Activated CD4-positive, alpha-beta T cell treated with anti-CD3 and anti-CD28 coated beads for 48 hours (primary cell): ENCODE measurements at regions not wholly inside any gene's neighbourhood (a gene's known extent, or its start where the extent isn't known, plus 50 kb on each side); places are given as distances from the start of the nearest gene placed in this dataset.

ENCODE experiments used
- DNase-seq: peaks from one replicate; pipeline ENCODE4 v3.0.0-alpha.2; 2020

GRCh38 chr14:41403360-41403759 is 203.3 kb upstream of the LRFN5 start:
- no peak for DNase-seq

DNA sequence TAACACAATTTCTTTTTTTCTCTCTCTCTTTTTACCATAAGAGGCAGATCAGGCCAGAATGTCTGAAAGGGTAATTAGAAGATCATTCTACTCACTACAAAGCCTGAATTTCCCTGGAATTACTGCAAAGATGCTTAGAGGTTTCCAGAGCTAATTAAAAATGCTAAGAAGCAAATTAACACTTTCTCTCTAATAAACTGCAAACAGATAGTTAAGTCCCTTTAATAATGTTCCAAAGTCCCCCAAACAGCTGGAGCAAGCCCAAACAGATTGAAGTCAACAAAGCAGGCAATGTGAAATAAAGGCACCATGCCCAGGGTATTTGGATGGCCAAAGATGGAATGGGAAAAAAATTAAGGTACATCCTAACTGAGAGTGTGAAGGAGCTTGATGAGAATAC is 208.8 kb upstream of the LRFN5 start:
- no peak for DNase-seq

DNA sequence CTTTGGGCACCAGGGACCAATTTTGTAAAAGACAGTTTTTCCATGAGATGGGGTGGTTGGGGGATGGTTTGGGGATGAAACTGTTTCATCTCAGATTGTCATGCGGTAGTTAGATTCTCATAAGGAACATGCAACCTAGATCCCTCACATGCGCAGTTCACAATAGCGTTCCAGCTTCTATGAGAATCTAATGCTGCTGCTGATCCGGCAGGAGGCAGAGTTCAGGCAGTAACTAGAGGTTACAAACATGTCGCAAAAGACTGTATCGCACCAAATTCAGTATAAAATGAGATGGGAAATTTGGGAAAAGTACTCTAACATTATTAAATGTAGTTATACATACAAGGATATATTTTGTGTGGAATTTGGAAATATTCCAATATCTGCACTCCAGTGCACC is 213.2 kb upstream of the LRFN5 start:
- DNase-seq, result no peak

DNA sequence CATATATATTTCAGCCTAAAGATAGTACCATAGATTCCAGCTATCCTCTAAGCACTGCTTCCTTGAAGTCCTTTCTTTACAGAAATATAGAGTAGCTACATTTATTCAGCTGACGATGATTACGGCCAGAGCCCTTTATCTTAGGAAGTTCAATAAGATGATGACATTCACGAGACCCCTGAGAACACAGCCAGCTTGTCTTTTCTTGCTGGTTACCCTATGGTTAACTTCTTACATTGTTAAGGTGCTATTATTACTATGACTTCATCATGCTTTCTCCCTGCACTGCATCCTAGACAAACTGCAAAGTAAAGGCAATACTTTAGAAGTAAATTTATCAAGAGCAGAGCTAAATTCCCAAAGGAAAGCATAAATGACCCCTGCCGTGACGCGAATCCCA is 214.4 kb upstream of the LRFN5 start:
- DNase-seq, result no peak

GRCh38 chr14:41389355-41389754 is 217.3 kb upstream of the LRFN5 start:
- no peak for DNase-seq

DNA sequence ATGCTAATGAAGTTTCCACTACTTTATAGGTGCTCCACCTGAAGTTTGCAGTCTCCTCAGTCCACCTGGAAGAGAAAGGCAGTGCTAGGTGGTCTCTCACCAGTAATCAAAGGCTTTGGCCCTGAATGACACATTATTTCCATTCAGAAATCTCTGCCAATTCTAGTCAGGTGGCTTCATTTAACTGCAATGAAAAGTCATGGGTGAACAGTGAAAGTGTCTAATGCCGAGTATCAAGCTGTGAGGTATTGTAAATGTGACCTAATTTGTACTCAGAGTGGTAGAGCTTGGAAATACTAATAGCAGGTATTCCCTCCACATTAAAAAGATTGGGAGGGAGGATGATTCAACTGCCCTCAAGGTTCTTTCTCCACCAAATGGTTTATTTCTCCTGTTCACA is 220.9 kb upstream of the LRFN5 start:
- DNase-seq, result no peak

DNA sequence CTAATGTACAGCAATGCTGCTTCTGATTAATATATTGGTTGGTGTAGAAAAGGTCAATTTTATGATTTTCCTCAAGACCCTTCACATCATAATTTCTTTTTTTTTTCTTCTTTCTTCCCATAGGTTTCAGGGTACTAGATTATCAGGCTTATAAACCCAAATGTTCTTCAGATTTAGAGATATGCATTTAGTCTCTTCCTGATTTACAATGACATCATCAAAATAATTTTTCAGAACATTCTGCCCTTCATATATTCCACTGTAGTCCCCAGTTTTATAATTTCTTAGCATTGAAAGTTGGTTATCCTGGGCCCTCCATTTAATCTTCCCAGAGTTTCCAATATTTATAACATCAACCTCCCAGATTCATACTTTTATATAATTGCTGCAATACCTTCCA is 226.7 kb upstream of the LRFN5 start:
- no peak for DNase-seq

- no peak for DNase-seq
These were observed 228.2 kb upstream of the LRFN5 start for GRCh38 chr14:41378526-41378925.

DNA sequence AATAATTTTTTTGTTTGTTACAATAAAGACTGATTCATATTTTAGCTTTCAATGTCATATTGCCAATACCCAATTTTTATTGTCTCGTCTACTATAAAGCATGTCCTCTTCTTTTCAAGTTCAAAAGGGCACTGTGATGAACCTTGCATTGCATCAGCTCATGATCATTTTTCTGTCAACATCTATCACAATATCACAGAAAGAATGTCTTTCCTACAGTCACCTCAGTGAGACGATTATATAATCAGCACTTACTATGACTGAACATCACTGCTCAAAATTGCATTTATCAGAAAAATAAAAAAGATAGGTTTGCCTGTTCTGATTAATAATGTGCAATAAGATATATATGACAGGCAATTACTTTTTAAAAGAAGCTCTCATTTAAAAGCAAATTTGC is 228.7 kb upstream of the LRFN5 start:
- no peak for DNase-seq

- DNase-seq, result no peak
These were observed 232.6 kb upstream of the LRFN5 start for GRCh38 chr14:41374092-41374491.

- no peak for DNase-seq
These were observed 244.5 kb upstream of the LRFN5 start for GRCh38 chr14:41362139-41362538.

DNA sequence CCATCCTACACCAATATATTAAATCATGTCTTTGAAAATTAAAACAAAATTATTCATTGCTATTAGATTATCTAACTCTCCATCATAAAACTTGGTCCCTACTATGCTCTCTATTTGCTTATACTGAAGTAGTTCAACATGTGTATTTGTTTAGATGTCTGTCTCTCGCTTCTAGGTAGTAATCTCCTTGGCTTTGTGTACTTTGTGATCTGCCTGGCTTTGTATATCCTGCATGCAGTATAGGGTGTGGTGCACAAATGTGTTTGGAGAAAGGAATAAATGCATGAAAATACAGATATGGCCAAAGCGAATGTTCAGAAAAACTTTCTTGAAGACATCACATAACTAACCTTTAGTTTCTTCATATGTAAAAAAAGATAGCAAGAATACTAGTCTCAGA is 246.6 kb upstream of the LRFN5 start:
- no peak for DNase-seq

DNA sequence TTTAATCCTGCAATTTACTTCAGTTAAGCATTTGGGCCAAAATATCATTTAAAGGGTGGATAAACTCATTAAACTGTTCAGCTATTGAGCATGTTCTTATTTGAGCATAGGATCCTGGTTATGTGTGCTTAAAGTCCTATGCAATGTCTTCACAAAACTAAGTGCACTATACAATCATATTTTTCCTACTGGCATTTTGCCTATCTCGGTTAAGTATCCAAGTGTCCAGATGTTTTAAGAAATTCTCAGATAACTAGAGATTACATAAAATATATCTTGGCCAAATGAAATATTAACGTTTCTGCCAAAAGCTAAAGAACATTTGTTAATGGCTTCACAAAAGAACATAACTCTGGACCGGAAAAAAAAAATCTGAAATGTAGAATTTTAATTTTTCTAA is 250.8 kb upstream of the LRFN5 start:
- no peak for DNase-seq

DNA sequence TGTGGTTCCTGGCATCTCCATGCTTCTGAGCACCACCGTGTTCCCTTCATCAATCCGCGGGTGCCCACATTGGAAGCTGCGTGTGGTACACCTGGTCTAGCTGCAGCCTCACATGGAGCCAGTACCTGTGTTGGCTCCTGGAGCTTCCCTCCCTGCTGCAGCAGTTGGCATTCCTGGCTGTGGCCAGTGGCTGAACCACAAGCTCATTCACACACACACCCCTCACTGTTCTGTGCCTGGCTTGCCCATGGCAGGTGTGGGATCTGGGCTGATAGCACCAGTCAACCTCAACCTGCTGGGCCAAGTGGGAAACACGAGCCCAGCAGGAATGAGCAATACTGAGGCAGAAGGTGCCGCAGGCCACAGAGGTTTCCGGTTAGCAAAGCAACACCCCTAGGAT is 256.2 kb upstream of the LRFN5 start:
- DNase-seq, result no peak

- no peak for DNase-seq
These were observed 257.3 kb upstream of the LRFN5 start for GRCh38 chr14:41349289-41349910.

- no peak for DNase-seq
These were observed 262.8 kb upstream of the LRFN5 start for GRCh38 chr14:41343857-41344256.

- DNase-seq, result no peak
These were observed 293.5 kb upstream of the LRFN5 start for GRCh38 chr14:41313196-41313595.

GRCh38 chr14:41303506-41303905 is 303.2 kb upstream of the LRFN5 start:
- no peak for DNase-seq

DNA sequence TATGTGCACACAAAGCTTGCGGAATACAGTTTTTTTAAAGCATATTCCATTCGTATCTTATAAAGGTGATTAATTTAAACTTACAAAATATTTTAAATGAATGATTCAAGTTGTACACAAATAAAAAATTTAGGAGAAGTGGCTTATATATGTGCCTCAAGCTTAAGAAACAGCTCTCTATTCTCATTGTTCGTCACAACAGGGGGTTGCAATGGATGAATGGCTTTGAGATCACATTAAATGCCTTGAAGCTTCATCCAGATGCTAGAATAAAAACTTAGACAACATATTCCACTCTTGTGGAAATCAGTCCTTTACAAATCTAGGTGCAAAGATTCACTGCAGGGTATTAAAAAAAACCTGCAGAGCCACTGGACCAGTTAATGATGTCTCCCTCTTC is 303.9 kb upstream of the LRFN5 start:
- no peak for DNase-seq

- no peak for DNase-seq
These were observed 306.8 kb upstream of the LRFN5 start for GRCh38 chr14:41299924-41300323.

DNA sequence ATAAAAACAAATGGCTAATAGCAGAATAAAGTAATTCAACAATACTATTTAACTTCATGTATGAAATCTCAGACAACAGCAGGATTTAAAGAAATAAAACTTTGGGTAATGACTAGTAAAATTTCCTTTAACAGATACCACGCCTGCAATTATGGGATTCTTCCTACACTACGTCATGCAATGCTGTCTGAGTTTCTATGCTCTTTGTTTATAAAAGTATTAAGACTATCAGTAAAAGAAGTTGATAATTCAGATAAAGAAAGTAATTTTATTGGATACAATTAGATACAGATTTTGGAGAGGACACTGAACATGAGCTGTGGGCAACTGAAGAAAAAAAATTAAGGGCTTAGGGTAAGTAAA is 308.4 kb upstream of the LRFN5 start:
- DNase-seq, result no peak

- no peak for DNase-seq
These were observed 308.9 kb upstream of the LRFN5 start for GRCh38 chr14:41297576-41298327.

- DNase-seq, result no peak
These were observed 310.9 kb upstream of the LRFN5 start for GRCh38 chr14:41295734-41296133.

- no peak for DNase-seq
These were observed 317.7 kb upstream of the LRFN5 start for GRCh38 chr14:41289025-41289424.

DNA sequence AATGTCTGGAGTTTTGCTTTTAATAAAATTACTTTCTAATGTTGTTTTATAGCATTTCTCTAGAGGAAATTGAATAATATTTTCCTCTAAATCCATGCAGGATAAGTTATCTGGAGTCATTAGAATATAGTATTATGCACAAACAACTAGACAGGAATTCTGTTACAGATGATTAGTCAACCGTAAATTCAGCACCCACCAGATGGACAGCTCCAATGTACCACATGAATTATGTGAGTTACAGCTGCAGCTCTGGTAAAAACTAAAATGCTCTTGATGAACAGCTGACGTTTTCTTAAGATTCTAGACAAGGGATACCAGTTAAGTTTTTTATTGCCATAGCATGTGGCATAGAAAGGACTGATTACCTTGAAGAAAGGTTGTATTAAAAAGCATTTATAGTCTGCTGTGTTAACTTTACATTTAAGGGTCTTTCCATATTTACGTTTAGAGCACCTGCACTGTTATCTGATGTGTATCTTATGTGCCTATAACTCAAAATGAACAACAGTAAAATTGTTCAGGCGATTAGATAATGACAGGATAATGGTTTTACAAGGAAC is 321.4 kb upstream of the LRFN5 start:
- peak; percentile 9 for DNase-seq
